ENCODE measurements at regions not wholly inside any gene's neighbourhood (a gene's known extent, or its start where the extent isn't known, plus 50 kb on each side); places are given as distances from the start of the nearest gene placed in this dataset.

DNA sequence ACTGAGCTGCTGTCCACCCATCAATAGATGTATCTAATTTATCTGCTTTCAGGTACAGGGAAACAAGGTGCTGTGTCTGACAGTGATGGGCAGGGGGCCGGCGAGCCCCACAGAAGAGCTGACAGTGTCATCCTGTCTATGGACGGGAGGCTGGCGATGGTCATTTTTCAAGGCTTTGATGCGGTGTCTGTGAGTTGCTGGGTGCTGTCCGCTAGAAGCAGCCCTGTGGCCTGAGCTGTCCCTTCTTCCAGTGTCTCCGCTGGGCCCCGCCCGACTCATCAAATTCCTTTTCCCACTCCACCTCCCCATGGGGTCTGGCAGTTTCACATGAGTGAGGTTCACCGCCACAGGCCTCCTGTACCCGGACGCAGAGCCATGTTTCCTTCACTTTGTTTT is 161.4 kb upstream of the PMEPA1 start:
- TF ChIP-seq CTCF (IDR thresholded peaks at IDR 0.05; ENCODE audit: low read depth, low read length) (no peak), EZH2phosphoT487 (IDR thresholded peaks at IDR 0.05; ENCODE audit: low read depth) (no peak)
